Nephron (organoid): ENCODE measurements at regions not wholly inside any gene's neighbourhood (a gene's known extent, or its start where the extent isn't known, plus 50 kb on each side); places are given as distances from the start of the nearest gene placed in this dataset.

Source experiments
- H3K27ac Mint-ChIP-seq, 3 experiments: 2 replicates each; pipeline ENCODE4 v1.8.0; 2020; ENCODE audit warnings: mixed read lengths in 3 of 3, mild to moderate bottlenecking in 2 of 3, moderate library complexity in 1 of 3
- H3K27me3 Mint-ChIP-seq: 2 replicates; pipeline ENCODE4 v1.8.0; 2021; ENCODE audit warnings: low read depth, mild to moderate bottlenecking, moderate library complexity, mixed read lengths
- H3K36me3 Mint-ChIP-seq: 2 replicates; pipeline ENCODE4 v1.8.0; 2020; ENCODE audit warnings: low read depth, mixed read lengths
- H3K4me1 Mint-ChIP-seq: 2 replicates; pipeline ENCODE4 v1.8.0; 2020; ENCODE audit warnings: mixed read lengths
- H3K4me3 Mint-ChIP-seq, 3 experiments: 2 replicates each; pipeline ENCODE4 v1.8.0; 2020; ENCODE audit warnings: mild to moderate bottlenecking in 3 of 3, mixed read lengths in 3 of 3, moderate library complexity in 2 of 3
- H3K9me3 Mint-ChIP-seq: 2 replicates; pipeline ENCODE4 v1.8.0; 2020; ENCODE audit warnings: mixed read lengths
- TF ChIP-seq, protein P1 (sequence below), 3 experiments: fragments of 200-600 bp; sonication (generic); IDR thresholded peaks; one replicate each; pipeline ENCODE4 v1.5.0; 2021; ENCODE audit warnings: antibody characterized with exemption in 3 of 3; ENCODE audit not compliant: unreplicated experiment in 3 of 3

DNA sequence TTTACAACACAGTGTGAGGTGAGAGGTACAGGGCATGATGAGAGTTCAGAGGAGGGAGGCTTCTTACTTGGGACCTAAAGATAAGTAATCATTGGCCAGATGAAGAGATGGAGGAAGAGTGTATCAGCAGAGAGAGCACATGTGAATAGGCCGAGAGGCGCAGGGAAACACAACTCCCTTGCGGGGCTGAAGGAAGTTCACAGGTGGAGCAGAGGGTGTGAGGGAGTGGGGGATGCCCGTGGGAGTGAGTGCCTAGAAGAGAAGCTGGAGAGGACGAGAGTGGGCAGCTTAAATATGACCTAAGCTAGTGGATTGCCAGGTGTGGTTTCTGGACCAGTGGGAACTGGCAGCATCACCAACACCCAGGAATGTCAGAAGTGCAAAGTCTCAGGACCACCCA lies 98.2 kb upstream of the TBC1D5 start:
- Mint-ChIP-seq H3K4me1 (peaks cover 5% of the 10 kb centered on the region), H3K27me3 (peaks cover 5% of the 10 kb centered on the region), H3K36me3 (no peaks in the 10 kb centered on the region), H3K4me3 (no peak overlapping the region), H3K27ac (no peak overlapping the region), H3K9me3 (no peaks in the 10 kb centered on the region)
- TF ChIP-seq, protein P1, sequence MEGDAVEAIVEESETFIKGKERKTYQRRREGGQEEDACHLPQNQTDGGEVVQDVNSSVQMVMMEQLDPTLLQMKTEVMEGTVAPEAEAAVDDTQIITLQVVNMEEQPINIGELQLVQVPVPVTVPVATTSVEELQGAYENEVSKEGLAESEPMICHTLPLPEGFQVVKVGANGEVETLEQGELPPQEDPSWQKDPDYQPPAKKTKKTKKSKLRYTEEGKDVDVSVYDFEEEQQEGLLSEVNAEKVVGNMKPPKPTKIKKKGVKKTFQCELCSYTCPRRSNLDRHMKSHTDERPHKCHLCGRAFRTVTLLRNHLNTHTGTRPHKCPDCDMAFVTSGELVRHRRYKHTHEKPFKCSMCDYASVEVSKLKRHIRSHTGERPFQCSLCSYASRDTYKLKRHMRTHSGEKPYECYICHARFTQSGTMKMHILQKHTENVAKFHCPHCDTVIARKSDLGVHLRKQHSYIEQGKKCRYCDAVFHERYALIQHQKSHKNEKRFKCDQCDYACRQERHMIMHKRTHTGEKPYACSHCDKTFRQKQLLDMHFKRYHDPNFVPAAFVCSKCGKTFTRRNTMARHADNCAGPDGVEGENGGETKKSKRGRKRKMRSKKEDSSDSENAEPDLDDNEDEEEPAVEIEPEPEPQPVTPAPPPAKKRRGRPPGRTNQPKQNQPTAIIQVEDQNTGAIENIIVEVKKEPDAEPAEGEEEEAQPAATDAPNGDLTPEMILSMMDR (IDR thresholded peaks at IDR 0.05; ENCODE audit: unreplicated experiment in 3 of 3): no peak

GRCh38 chr3:17840126-17840525 lies 97.7 kb upstream of the TBC1D5 start:
- peaks cover 5% of the 10 kb centered on the region for H3K27me3 Mint-ChIP-seq
- no peaks in the 10 kb centered on the region for H3K36me3 Mint-ChIP-seq
- H3K4me1 Mint-ChIP-seq: peaks cover 5% of the 10 kb centered on the region
- H3K4me3 Mint-ChIP-seq: no peak overlapping the region
- no peaks in the 10 kb centered on the region for H3K9me3 Mint-ChIP-seq
- TF ChIP-seq, protein P1 (IDR thresholded peaks at IDR 0.05; ENCODE audit: unreplicated experiment in 3 of 3): no peak
- no peak overlapping the region for H3K27ac Mint-ChIP-seq

GRCh38 chr3:17836919-17837318 lies 94.5 kb upstream of the TBC1D5 start:
- H3K9me3 Mint-ChIP-seq: no peaks in the 10 kb centered on the region
- no peaks in the 10 kb centered on the region for H3K27me3 Mint-ChIP-seq
- H3K36me3 Mint-ChIP-seq: no peaks in the 10 kb centered on the region
- H3K4me3 Mint-ChIP-seq: no peak overlapping the region
- TF ChIP-seq, protein P1 (IDR thresholded peaks at IDR 0.05; ENCODE audit: unreplicated experiment in 3 of 3): no peak
- H3K27ac Mint-ChIP-seq: no peak overlapping the region
- peaks cover 5% of the 10 kb centered on the region for H3K4me1 Mint-ChIP-seq

DNA sequence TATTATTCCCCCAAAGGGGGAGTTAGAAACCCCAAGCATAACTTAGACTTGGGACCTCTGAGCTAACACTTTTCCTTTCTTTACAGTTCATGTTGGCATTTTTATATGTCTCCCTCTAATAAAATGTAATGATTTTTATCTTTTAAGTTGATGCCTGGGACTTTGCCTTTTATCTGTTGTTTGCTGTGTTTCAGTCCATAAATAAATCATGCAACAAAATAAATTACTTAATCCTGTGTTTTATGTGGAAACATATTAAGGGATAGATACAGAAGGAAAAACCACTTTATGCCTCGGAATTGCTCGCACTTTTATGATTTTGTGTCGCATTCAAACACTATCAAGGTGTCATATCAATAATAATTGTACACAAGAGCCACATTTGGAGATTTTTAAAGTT lies 93.7 kb upstream of the TBC1D5 start:
- Mint-ChIP-seq H3K27me3 (no peaks in the 10 kb centered on the region), H3K36me3 (no peaks in the 10 kb centered on the region), H3K9me3 (no peaks in the 10 kb centered on the region), H3K27ac (no peak overlapping the region), H3K4me3 (no peak overlapping the region), H3K4me1 (peaks cover 5% of the 10 kb centered on the region)
- TF ChIP-seq, protein P1 (IDR thresholded peaks at IDR 0.05; ENCODE audit: unreplicated experiment in 3 of 3): no peak

GRCh38 chr3:17833786-17834559 lies 91.5 kb upstream of the TBC1D5 start:
- TF ChIP-seq, protein P1 (IDR thresholded peaks at IDR 0.05; ENCODE audit: unreplicated experiment in 3 of 3): no peak
- Mint-ChIP-seq H3K9me3 (no peaks in the 10 kb centered on the region), H3K27ac (no peak overlapping the region), H3K4me1 (peaks cover 5% of the 10 kb centered on the region), H3K36me3 (no peaks in the 10 kb centered on the region), H3K27me3 (no peaks in the 10 kb centered on the region), H3K4me3 (no peak overlapping the region)

DNA sequence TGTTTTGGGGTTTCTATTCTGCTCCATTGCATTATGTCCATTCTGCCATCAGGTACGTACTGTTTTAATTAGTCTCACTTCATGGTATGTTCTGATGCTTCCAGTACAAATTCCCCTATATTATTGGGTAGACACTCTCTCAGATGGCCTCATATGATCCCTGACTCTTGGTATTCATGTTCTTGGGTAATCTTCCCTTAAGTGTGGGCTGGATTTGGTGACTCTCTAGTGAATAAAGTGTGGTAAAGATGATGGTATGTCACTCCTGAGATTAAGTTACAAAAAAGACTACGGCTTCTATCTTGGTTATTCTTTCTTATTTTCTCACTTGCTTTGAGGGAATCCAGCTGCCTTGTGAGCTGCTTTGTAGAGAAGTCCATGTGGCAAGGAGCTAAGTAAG lies 89.6 kb upstream of the TBC1D5 start:
- H3K4me1 Mint-ChIP-seq: peaks cover 5% of the 10 kb centered on the region
- H3K4me3 Mint-ChIP-seq: peak overlapping the region in 2 of 3 experiments; percentile 57 to 62
- no peaks in the 10 kb centered on the region for H3K27me3 Mint-ChIP-seq
- no peak overlapping the region for H3K27ac Mint-ChIP-seq
- TF ChIP-seq, protein P1 (IDR thresholded peaks at IDR 0.05; ENCODE audit: unreplicated experiment in 3 of 3): no peak
- H3K36me3 Mint-ChIP-seq: no peaks in the 10 kb centered on the region
- no peaks in the 10 kb centered on the region for H3K9me3 Mint-ChIP-seq
